ENCODE measurements at regions not wholly inside any gene's neighbourhood (a gene's known extent, or its start where the extent isn't known, plus 50 kb on each side); places are given as distances from the start of the nearest gene placed in this dataset.

- DNase-seq: no peak
These were observed 84.0 kb upstream of the CD99 start for GRCh38 chrX:2607113-2607512.

DNA sequence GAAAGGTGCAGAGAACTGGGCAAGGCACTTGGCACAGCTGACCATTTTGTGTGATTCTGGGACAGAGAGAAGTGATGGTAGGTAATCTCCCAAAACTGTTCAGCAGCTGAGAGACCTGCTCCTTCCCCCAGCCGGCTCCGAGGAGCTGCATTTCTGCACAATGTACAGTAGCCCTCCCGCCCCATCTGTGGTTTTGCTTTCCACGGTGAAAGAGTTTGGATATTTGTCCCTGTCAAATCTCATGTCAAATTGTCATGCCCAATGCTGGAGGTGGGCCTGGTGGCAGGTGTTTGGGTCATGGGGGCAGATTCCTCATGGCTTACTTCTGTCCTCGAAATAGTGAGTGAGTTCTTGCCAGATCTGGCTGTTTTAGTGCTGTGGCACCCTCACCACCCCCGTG is 90.5 kb upstream of the CD99 start:
- DNase-seq: no peak

- DNase-seq: no peak
These were observed 94.4 kb upstream of the CD99 start for GRCh38 chrX:2596555-2597255.

- no peak for DNase-seq
These were observed 95.0 kb upstream of the CD99 start for GRCh38 chrX:2596045-2596444.

DNA sequence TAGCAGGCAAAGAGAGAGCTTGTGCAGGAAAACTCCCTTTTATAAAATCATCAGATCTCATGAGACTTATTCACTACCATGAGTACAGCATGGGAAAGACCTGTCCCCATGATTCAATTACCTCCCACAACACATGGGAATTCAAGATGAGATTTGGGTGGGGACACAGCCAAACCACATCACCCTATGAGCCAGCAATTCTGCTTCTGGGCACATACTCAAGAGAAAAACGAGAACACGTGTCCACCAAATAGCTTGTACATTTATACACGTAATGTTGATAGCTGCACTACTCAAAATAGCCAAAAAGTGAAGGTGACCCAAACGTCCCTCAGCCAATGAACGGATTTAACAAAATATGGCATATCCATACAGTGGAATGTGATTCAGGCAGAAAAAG is 94.5 kb upstream of the DHRSX start:
- no peak for DNase-seq

DNA sequence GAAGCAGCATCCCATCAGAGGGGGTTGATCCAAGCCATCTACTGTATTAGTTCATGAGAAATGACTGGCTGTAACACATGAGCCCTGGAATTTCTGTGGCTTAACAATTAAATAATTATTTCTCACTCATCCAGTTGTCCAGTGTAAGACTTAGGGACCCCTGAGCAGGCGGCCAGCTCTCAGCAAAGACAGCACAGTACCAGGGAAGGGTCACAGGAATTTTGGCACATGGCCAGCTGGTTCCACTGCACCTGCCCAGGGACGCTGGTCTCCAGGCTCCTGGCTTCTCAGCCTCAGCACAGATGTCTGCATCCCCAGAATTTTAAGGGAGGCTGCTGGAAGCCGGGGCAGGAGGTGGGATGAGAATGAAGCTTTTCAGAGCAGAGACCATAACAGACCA is 93.7 kb upstream of the DHRSX start:
- no peak for DNase-seq

GRCh38 chrX:2592279-2592678 is 91.5 kb upstream of the DHRSX start:
- DNase-seq: no peak

DNA sequence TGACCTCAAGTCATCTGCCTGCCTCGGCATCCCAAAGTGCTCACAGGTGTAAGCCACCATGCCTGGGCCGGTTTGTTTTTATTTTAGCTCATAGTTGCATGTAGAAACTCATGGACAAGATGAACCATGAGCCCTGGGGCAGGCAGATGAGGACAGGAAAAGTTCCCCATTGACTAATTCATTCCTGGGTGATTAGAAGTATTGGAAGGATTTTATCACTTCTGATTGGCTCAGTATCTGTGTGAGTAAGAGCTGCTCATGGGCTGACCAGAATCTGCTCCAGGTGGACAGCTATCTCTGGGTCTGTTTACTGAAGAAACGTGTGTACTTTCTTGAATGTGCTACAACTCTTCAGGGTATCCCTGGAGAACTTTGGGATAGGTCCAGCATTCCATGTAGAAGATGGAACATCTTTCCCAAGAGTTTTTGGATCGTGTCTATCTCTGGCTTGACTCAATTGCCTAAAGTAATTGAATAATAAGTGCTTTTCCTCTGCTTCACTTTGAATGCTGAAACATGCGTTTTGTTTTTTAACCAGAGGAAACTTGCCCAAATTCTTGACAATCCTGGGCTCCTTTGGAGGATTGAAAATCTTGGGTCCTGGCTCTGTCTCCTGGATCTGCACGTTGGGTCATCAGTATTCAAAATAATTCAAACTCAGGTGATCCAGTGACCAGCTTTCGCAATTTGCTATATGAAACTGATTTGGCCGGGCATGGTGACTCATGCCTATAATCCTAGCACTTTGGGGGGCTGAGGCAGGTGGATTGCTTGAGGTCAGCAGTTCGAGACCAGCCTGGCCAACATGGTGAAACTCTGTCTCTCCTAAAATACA is 88.6 kb upstream of the DHRSX start:
- DNase-seq: no peak

- no peak for DNase-seq
These were observed 87.3 kb upstream of the DHRSX start for GRCh38 chrX:2588049-2588448.

DNA sequence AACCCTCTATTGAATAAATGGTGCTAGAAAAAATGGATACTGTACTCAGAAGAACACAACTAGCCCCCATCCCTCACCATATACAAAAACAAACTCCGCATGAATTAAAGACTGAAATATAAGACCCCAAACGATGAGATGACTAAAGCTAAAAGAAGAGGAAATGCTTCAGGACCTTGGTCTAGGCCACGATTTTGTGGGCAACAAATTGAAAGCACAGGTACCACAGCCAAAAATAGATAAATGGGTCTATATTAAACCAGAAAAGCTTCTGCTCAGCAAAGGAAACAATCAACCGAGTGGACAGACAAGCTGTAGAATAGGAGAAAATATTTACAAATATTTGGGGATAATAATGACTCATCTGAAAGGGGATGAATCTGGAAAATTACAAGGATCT is 86.4 kb upstream of the DHRSX start:
- DNase-seq: no peak

DNA sequence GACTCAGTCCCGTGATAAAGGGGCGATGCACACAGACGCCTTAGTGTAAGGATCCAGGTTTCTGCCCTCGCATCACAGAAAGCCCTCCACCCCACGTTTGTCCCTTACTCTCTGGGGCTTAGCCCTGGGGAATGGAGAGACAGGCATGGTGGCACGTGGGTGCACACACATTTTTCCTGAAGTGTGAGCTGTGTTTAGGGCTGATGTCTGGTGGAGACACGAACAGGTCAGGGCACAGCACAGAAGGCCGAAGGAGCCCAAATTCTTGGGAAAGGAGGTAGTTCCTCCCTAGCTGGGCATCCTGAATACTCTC is 84.3 kb upstream of the DHRSX start:
- no peak for DNase-seq

- DNase-seq: no peak
These were observed 83.7 kb upstream of the DHRSX start for GRCh38 chrX:2584251-2585157.

DNA sequence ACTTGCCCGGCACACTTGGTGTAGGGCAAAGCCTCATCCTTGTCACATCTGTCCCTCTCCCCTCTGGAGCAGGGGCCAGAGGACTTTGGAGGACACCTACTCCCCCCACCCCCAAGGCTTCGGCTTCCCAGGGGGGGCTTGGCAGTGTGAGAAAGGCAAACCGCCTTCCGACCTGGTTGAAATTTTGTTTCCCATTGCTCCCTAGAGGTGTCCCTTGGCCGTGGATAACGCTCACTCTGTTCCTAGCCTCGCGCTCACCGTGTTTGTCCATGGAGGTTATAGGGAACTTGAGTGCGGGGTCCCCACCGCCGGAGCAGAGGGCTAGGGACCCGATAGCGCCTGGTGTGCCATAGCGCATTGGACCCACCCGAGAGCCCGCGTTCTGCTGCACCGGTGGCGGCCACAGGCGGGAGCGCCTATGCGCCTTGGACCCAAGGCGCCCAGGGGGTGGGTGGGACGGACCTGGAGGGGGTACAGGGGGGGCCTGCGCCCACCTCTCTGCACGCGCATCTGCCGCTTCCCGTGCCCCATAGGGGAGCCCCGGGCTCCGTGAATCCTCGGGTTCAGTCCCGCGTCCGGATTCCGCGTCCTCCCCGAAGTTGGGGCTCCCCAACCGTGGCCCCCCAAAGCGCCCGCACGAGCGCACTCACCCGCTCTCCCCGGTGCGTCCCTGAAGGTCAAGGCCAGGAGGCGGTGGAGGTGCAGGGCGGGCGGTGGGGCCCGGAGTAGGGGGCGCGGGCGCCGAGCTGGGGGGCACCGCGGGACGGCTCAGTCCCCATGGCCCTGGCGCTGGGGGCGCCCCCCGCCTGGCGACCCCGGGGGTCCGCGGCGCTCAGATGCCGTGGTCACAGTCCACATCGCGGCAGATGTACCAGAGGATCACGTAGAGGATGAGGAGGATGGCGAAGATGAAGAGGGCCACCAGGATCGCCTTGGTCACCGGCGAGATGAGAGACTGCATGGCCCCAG is 82.7 kb upstream of the DHRSX start:
- DNase-seq: no peak

DNA sequence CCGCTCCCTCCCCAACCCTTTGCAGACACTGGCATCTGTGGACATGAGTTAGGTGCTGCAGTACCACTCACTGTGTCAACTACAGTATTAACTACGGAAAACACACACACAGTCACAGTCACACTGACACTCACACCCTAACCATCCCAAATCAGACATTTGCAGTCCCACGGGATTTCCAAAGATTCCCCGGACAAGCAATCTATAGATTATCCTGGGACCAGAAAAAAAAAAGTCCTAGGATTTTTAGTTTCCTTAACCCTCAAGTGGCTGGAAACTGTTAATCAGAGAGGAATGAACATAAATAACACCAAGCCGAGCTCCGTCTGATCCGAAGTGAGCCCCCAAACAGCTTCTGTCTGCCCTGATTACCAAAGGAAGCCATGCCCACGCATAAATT is 81.9 kb upstream of the DHRSX start:
- DNase-seq: no peak

- no peak for DNase-seq
These were observed 80.5 kb upstream of the DHRSX start for GRCh38 chrX:2581296-2581695.

DNA sequence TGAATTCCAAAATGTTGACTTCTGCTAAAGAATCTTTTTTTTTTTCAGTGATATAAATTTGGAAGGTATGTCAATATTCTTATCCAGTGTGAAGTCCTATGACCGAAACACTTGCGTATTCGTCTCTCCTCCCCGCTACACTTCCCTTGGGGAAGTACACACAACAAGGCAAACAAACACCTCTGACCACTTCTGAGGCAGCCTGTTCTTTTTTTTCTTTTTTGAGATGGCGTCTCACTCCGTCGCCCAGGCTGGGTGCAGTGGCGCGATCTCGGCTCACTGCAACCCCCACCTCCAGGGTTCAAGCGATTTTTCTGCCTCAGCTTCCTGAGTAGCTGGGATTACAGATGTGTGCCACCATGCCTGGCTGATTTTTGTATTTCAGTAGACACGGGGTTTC is 78.1 kb upstream of the DHRSX start:
- DNase-seq: no peak

GRCh38 chrX:2577844-2578466 is 77.2 kb upstream of the DHRSX start:
- DNase-seq: no peak

- no peak for DNase-seq
These were observed 76.0 kb upstream of the DHRSX start for GRCh38 chrX:2576793-2577192.

GRCh38 chrX:2574271-2574670 is 73.5 kb upstream of the DHRSX start:
- no peak for DNase-seq

GRCh38 chrX:2572740-2573139 is 72.0 kb upstream of the DHRSX start:
- no peak for DNase-seq

DNA sequence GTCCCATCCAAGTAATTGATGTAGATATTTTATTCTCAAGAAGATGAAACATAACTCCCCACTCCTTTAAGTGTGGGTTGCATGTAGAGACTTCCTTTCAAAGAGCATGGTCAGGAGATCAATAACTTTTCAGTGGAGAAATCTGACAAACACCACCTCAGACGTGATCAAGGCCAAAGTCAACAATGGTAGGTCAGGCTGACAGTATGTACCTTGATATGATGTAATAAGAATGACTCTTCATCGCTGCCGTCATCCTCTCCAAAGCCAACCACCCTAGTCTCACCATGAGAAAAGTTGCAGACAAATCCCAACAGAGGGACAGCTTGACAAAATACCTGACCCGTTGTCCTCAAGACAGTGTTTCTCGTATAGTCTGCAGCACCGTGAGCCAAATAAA is 67.3 kb upstream of the DHRSX start:
- DNase-seq: no peak

- DNase-seq: no peak
These were observed 65.3 kb upstream of the DHRSX start for GRCh38 chrX:2566055-2566454.
